IPS-NIHi7 (cell line): ENCODE measurements at regions not wholly inside any gene's neighbourhood (a gene's known extent, or its start where the extent isn't known, plus 50 kb on each side); places are given as distances from the start of the nearest gene placed in this dataset.
"Not testable (repeated sequence)": the region's sequence is repeated elsewhere in the genome, so short reads cannot be mapped to it uniquely, and the experiment has no call there.

ENCODE experiments used
- DNase-seq: peaks from one replicate; pipeline ENCODE4 v3.0.0; 2012; ENCODE audit warnings: mixed read lengths; ENCODE audit errors: extremely low spot score

- DNase-seq, result not testable (repeated sequence)
Measured at GRCh38 chr4:3589946-3590924, 58.0 kb upstream of the LRPAP1 start.

DNA sequence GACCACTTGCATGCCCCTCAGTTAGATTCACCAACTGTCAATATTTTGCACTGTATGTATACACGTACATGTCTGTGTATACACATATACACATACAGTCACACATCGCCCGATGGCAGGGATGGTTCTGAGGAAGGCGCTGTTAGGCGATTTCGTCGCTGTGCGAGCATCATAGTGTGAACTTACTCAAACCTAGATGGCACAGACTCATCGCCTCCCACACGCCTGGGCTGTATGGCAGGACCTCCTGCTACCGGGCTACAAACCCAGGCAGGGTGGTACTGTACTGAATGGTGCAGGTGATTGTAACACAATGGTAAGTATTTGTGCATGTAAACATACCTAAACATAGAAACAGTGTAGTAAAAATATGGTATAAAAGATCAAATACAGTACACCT is 57.2 kb upstream of the LRPAP1 start:
- DNase-seq, result not testable (repeated sequence)

- DNase-seq, result not testable (repeated sequence)
Measured at GRCh38 chr4:3588517-3589194, 56.4 kb upstream of the LRPAP1 start.

DNA sequence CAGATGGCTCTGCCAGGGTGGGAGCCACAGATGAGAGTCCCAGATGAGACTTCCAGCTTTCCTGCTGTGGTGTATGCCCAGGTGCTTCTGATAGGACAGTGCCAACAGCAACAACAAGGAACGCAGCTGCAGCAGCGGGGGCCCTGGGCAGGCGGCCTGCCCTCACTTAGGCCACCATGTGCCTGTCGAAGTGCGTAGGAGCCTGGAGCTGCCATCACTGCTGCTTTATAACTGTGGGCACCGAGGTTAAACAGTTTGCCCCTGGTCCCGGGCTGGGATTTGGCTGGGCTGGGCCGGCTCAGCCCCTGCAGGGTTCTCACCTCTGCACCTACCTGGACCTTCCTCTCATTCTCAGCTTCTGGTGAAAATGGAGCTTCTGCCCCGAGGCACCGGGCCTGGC is 54.4 kb upstream of the LRPAP1 start:
- DNase-seq, result not testable (repeated sequence)

GRCh38 chr4:3585567-3585966 is 53.3 kb upstream of the LRPAP1 start:
- not testable (repeated sequence) for DNase-seq

DNA sequence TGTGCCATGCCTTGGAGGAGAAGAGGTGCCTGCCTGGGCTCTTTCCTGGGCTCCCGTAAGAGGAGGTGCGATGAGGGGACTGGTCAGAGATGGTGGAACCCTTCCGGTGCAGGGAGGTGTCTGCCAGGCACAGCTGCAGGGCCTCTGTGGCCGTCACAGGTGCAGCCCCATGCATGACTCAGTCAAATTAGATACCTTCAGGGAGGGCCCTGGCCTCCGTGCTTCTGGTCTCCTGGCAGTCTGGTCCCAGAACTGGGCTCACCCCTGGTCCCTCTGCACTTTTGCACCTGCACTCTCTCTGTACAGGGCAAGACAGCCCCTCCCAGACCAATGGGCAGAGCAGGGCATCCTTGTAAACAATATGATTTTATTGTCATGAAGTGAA is 49.9 kb upstream of the LRPAP1 start:
- no peak for DNase-seq
